Skeletal muscle tissue (tissue), 3 donors: ENCODE measurements at regions not wholly inside any gene's neighbourhood (a gene's known extent, or its start where the extent isn't known, plus 50 kb on each side); places are given as distances from the start of the nearest gene placed in this dataset.

Source experiments
- H3K27ac ChIP-seq: one replicate; pipeline ENCODE4 v1.7.0; 2013; ENCODE audit warnings: mild to moderate bottlenecking, low read depth, low read length, inconsistent platforms
- H3K27me3 ChIP-seq, 3 donors: one replicate each; pipeline ENCODE4 v1.7.0; 2013; ENCODE audit warnings: low read length in 3 of 3; ENCODE audit not compliant: control insufficient read depth in 3 of 3, insufficient read depth in 3 of 3
- H3K36me3 ChIP-seq, 3 donors: one replicate each; pipeline ENCODE4 v1.7.0; 2013; ENCODE audit warnings: low read length in 3 of 3; ENCODE audit not compliant: control insufficient read depth in 3 of 3, insufficient read depth in 3 of 3
- H3K4me1 ChIP-seq, 3 donors: one replicate each; pipeline ENCODE4 v1.7.0; 2013; ENCODE audit warnings: low read length in 3 of 3, mild to moderate bottlenecking in 3 of 3; ENCODE audit not compliant: control insufficient read depth in 3 of 3, insufficient read depth in 3 of 3
- H3K4me3 ChIP-seq, 3 donors: one replicate each; pipeline ENCODE4 v1.7.0; 2013; ENCODE audit warnings: low read length in 3 of 3
- H3K9ac ChIP-seq, 3 donors: one replicate each; pipeline ENCODE4 v1.7.0; 2013; ENCODE audit warnings: low read length in 3 of 3, mild to moderate bottlenecking in 3 of 3, moderate library complexity in 2 of 3, low read depth in 1 of 3
- H3K9me3 ChIP-seq, 3 donors: one replicate each; pipeline ENCODE4 v1.7.0; 2013; ENCODE audit warnings: low read length in 3 of 3; ENCODE audit not compliant: control insufficient read depth in 3 of 3
- donor health status: Osteomylitis.

- Histone ChIP-seq H3K27me3 (peaks cover 0 to 4% (median 3%) of the 10 kb centered on the region in 3 donors), H3K4me3 (no peak overlapping the region), H3K4me1 (no peaks in the 10 kb centered on the region), H3K36me3 (no peaks in the 10 kb centered on the region), H3K27ac (no peak overlapping the region), H3K9ac (no peak overlapping the region), H3K9me3 (peaks cover 0 to 6% (median 0%) of the 10 kb centered on the region in 3 donors)
These were observed 85.9 kb downstream of the ZNF281 start for GRCh38 chr1:200323856-200324400.

GRCh38 chr1:200319148-200319547, 90.7 kb downstream of the ZNF281 start:
- H3K27ac ChIP-seq, result no peak overlapping the region
- H3K27me3 ChIP-seq, result peaks cover 0 to 14% (median 12%) of the 10 kb centered on the region in 3 donors
- no peak overlapping the region for H3K4me3 ChIP-seq
- peaks cover 0 to 4% (median 0%) of the 10 kb centered on the region in 3 donors for H3K9me3 ChIP-seq
- no peak overlapping the region for H3K9ac ChIP-seq
- H3K36me3 ChIP-seq, result no peaks in the 10 kb centered on the region
- peaks cover 0 to 3% (median 0%) of the 10 kb centered on the region in 3 donors for H3K4me1 ChIP-seq

- no peak overlapping the region for H3K4me3 ChIP-seq
- peaks cover 0 to 3% (median 0%) of the 10 kb centered on the region in 3 donors for H3K4me1 ChIP-seq
- H3K9me3 ChIP-seq, result no peaks in the 10 kb centered on the region
- no peaks in the 10 kb centered on the region for H3K36me3 ChIP-seq
- H3K27ac ChIP-seq, result no peak overlapping the region
- peaks cover 4 to 16% (median 11%) of the 10 kb centered on the region in 3 donors for H3K27me3 ChIP-seq
- H3K9ac ChIP-seq, result no peak overlapping the region
These were observed 92.6 kb downstream of the ZNF281 start for GRCh38 chr1:200317236-200317635.

- Histone ChIP-seq H3K4me3 (no peak overlapping the region), H3K36me3 (no peaks in the 10 kb centered on the region), H3K9ac (no peak overlapping the region), H3K27ac (no peak overlapping the region), H3K9me3 (no peaks in the 10 kb centered on the region), H3K27me3 (peaks cover 6 to 16% (median 12%) of the 10 kb centered on the region in 3 donors), H3K4me1 (peaks cover 0 to 3% (median 0%) of the 10 kb centered on the region in 3 donors)
These were observed 93.6 kb downstream of the ZNF281 start for GRCh38 chr1:200316148-200316803.

- Histone ChIP-seq H3K9ac (no peak overlapping the region), H3K4me3 (no peak overlapping the region), H3K36me3 (no peaks in the 10 kb centered on the region), H3K4me1 (peaks cover 0 to 3% (median 0%) of the 10 kb centered on the region in 3 donors), H3K9me3 (no peaks in the 10 kb centered on the region), H3K27ac (no peak overlapping the region), H3K27me3 (peaks cover 6 to 14% (median 12%) of the 10 kb centered on the region in 3 donors)
These were observed 95.6 kb downstream of the ZNF281 start for GRCh38 chr1:200314085-200314750.

GRCh38 chr1:200311256-200311655, 98.6 kb downstream of the ZNF281 start:
- Histone ChIP-seq H3K4me3 (no peak overlapping the region), H3K4me1 (peaks cover 0 to under 1% (median 0%) of the 10 kb centered on the region in 3 donors), H3K36me3 (no peaks in the 10 kb centered on the region), H3K9ac (no peak overlapping the region), H3K27ac (no peak overlapping the region), H3K9me3 (no peaks in the 10 kb centered on the region), H3K27me3 (peaks cover 6 to 10% (median 10%) of the 10 kb centered on the region in 3 donors)

- H3K4me1 ChIP-seq, result no peaks in the 10 kb centered on the region
- no peak overlapping the region for H3K27ac ChIP-seq
- H3K4me3 ChIP-seq, result no peak overlapping the region
- no peaks in the 10 kb centered on the region for H3K36me3 ChIP-seq
- H3K9ac ChIP-seq, result no peak overlapping the region
- H3K9me3 ChIP-seq, result no peaks in the 10 kb centered on the region
- peaks cover 6 to 10% (median 8%) of the 10 kb centered on the region in 3 donors for H3K27me3 ChIP-seq
These were observed 99.0 kb downstream of the ZNF281 start for GRCh38 chr1:200310824-200311223.

- Histone ChIP-seq H3K9ac (no peak overlapping the region), H3K4me3 (no peak overlapping the region), H3K36me3 (no peaks in the 10 kb centered on the region), H3K27me3 (peaks cover 2 to 5% (median 3%) of the 10 kb centered on the region in 3 donors), H3K4me1 (peaks cover 0 to 3% (median 2%) of the 10 kb centered on the region in 3 donors), H3K9me3 (no peaks in the 10 kb centered on the region), H3K27ac (no peak overlapping the region)
These were observed 102.1 kb downstream of the ZNF281 start for GRCh38 chr1:200307755-200308066.

- no peaks in the 10 kb centered on the region for H3K36me3 ChIP-seq
- H3K27me3 ChIP-seq, result peaks cover under 1 to 8% (median 4%) of the 10 kb centered on the region in 3 donors
- no peaks in the 10 kb centered on the region for H3K9me3 ChIP-seq
- H3K4me3 ChIP-seq, result peak overlapping the region in 1 of 3 donors; percentile 24
- no peak overlapping the region for H3K9ac ChIP-seq
- H3K27ac ChIP-seq, result no peak overlapping the region
- peaks cover 4 to 9% (median 6%) of the 10 kb centered on the region in 3 donors for H3K4me1 ChIP-seq
These were observed 102.7 kb downstream of the ZNF281 start for GRCh38 chr1:200306944-200307754.
